ENCODE measurements at regions not wholly inside any gene's neighbourhood (a gene's known extent, or its start where the extent isn't known, plus 50 kb on each side); places are given as distances from the start of the nearest gene placed in this dataset.
"Not testable (repeated sequence)": the region's sequence is repeated elsewhere in the genome, so short reads cannot be mapped to it uniquely, and the experiment has no call there.

DNA sequence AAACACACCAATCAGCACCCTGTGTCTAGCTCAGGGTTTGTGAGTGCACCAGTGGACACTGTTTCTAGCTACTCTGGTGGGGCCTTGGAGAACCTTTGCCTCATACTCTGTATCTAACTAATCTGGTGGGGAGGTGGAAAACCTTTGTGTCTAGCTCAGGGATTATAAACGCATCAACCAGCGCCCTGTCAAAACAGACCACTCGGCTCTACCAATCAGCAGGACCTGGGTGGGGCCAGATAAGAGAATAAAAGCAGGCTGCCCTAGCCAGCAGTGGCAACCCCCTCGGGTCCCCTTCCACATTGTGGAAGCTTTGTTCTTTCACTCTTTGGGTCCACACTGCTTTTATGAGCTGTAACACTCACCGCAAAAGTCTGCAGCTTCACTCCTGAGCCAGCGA lies 121.8 kb downstream of the FSCB start:
- not testable (repeated sequence) for DNase-seq

DNA sequence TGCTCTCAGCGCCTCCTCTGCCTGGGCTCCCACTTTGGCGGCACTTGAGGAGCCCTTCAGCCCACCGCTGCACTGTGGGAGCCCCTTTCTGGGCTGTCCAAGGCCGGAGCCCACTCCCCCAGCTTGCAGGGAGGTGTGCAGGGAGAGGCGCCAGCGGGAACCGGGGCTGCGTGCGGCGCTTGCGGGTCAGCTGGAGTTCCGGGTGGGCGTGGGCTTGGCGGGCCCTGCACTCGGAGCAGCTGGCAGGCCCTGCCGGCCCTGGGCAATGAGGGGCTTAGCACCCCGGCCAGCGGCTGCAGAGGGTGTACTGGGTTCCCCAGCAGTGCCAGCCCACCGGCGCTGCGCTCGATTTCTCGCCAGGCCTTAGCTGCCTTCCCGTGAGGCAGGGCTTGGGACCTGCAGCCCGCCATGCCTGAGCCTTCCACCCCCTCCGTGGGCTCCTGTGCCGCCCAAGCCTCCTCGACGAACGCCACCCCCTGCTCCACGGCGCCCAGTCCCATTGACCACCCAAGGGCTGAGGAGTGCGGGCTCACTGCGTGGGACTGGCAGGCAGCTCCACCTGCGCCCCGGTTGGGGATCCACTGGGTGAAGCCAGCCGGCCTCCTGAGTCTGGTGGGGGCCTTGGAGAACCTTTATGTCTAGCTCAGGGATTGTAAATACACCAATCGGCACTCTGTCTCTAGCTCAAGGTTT lies 122.3 kb downstream of the FSCB start:
- not testable (repeated sequence) for DNase-seq

DNA sequence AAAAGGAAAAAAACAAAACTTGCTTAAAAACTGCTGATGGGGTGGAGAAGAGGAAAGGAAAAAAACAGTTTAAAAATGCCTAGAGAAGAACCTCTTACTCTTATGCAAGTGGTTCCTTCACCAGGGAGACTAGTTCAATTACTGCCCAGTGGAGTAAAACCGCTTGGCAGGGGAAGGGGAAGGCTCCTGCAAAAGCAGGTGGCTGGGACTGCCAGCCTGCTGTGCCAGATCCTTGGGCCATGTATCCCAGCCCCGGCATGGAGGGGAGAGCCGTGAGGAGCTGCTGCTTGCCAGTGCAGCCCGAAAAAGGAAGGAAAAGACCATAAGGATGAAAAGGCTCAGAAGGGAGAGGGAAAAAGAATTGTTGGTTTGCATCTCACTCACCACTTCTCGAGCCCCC lies 123.0 kb downstream of the FSCB start:
- DNase-seq: no peak

DNA sequence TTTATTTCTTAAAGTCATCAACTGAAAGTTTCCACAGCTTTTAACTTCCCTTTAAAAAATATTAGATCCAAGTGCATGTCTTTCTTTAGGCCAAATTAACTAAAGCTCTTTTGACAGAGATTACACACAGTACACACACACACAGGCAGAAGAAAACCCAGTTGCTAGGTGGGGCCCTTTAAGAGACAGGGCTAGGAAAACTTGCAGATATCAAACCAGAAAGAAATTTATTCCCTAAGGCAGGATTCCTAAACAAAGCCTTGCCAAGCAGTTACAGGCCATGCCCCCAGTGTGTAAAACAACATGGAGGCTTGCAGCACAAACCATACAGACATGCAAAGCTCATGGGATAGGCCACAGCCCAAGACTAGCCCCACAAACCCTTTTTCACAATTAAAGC lies 123.4 kb downstream of the FSCB start:
- no peak for DNase-seq

DNA sequence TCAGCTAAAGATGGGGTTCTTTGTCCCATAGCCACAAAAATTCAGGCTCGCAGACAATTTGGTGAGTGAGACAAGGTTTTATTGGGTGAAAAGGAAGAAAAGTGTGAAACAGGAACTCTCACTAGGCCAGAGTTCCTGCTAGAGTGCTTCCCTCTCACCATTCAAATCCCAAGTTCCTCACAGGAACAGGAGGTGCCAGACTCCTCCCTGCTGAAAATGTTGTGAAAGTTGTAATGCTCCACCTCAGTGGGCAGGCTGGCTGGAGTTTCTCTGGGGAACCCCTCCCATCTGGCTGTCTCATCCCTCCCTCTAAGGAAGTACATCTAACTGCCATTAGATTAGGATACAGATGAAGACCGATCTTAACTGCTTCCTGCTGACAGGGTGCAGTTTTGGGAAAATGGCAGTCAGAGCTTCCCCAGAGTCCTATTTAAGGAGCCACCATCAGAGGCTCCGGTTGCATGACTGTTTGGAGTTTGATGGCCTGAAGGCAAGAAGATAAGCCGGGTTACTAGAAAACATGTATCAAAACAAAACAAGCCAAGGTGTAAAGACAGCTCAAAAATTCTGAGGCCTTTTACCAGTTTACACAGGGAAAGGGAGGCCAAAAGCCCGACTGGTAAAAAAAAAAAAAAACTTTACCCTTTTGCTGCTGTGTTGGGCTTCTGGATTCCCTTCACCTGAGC lies 127.6 kb downstream of the FSCB start:
- DNase-seq: no peak

DNA sequence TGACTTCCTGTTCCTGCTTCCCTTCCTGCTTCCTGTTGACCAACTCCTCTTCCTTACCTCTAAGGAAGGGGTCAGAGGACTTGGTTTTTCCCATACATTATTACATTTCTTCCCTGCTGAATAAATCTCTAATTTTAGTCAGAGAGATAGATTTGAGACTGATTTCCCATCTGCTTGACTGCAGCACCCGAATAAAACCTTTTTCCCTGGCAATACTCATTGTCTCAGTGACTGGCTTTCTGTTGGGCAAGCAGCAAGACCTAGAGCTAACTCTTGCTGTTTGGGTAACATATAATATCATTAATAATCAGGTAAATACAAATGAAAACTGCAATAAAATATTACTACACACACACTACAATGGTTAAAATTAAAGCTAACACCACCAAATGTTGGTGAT lies 132.2 kb downstream of the FSCB start:
- no peak for DNase-seq

DNA sequence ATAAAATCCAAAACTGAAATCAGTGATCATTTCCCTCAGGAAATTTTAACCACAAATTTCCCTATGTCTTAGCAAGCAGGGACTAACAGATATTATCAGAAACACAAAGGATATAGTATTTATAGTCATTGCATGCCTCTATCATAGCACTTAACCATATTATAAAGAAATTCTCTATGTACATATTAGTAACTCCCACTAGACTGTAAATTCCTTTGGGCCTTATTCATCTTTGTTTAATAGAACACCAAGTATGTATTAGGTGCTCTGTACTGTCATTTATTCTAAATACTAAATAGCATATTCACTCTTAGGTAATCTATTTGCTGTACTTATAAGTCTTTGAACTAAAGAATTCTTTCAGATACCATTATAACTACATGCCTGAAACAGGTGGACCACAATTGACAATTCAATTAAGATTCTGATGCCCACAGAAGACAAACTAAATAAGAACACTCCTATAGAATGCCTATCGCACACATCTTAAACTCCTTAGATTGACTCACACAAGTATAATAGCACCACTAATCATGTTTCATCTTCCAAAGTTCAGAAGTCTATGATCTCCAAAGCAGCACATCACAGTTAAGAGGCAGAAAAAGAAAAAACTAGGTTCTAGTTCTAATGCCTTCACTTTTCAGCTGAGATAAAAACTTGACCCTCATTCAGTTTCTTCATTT lies 134.1 kb downstream of the FSCB start:
- DNase-seq: no peak

DNA sequence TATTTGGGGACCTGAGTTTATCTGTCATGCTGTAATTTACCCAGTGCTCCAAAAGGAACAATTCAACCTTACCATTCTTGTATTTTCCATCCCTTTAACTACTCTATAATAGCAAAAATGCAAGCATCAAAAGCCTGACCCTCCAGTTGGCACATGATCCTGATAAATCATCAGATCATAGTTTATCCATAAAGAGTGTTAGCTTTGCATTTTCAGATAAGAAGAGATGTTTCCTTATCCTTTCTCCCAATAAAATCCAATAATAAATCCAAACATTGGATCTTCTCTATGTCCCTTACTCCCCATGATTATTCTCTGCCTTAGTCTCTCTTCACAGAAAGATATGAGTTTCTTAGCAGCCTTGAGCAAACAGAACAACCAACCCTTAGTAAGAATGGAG lies 134.9 kb downstream of the FSCB start:
- DNase-seq: no peak

DNA sequence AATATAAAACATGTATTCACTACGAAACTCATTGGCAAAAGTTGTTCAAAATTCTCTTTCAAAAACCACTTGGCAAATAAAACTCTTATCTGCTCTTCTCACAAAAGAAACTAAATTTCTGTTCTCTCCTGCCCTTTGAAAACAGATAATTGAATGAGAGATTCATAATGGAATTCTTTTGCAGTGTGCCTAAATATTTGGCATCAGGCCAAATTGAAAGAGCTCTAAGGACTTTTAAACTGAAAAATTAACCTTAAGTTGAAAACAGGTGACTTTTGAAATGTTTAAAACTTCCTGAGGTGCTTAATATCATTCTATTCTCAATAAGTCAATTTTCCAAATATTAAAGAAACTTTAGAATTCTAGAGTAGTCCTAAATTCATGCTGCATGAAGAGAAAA lies 136.4 kb downstream of the FSCB start:
- no peak for DNase-seq

DNA sequence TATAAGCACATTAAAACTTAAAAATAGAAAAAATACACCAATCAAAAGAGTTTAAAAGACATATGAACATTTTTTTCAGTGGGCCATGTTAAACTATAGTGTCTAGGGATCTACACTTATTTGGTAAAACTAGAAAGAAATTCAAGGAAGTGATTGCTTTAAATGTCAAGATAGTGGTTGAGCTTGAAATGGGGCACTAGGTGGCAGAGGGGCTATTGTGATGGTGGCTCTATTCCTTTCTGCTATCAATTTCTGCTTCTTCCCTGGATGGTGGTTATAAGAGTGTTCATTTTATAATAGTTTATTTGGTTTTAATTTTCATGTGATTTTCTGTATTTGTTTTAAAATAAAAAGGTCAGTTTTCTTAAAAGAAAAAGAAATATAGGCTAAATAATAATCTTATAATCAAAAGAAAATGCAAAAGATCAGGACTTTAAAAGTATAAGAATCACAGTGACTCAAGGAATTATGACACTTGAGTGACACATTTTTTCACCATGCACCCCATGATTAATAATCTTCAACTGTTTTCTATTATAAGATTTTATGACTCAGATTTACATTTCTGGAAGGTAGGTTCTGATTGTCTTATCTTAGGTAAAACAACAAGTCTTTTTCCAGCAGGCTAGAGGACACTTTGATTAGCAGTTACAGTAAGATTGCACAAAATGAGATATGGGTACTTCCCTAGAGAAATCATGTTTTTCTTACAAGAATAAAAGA lies 137.5 kb downstream of the FSCB start:
- DNase-seq: no peak

DNA sequence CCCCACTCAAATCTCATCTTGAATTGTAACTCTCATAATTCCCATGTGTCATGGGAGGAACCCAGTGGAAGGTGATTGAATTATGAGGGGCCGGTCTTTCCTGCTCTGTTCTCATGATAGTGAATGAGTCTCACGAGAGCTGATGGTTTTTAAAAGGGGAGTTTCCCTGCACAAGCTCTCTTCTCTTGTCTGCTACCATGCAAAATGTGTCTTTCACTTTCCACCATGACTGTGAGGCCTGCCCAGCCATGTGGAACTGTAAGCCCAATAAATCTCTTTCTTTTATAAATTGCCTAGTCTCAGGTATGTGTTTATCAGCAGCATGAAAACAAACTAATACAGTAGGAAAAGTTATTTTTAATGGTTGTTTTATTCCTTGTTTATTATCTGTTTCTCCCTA lies 146.0 kb downstream of the FSCB start:
- DNase-seq: no peak

DNA sequence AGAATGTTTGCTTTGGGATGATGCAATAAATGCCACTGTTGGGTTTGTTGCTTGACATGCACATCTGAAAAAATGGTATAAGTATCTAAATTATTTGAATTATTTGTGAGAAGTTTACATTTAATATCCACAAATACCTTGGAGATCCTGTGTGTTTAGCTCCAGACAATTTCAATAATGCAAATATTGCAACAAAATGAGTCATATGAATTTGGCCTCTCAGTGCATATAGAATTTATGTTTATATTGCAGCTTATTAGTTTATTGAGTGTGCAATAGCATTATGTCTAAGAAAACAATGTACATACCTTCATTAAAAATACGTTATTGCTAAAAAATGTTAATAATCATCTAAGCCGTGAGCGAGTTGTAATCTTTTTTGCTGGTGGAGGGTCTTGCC lies 153.3 kb downstream of the FSCB start:
- DNase-seq: no peak

DNA sequence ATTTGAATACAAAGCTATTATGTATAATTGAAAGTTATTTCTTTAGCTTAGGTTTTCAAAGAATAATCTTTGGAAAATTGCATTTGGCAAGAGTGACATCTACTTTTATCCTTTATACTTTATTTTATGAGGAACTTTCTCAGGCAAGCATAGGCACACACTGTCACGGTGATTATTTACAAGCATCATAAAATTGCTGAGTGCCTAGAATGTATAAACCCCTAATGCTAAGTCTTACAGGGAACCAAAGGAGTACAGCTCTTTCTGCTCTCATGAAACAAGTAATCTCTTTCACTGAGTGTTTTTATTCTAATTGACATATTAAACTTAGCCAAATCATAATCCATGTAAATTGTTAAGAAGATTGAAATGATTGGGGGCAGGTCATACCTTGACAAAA lies 154.9 kb downstream of the FSCB start:
- no peak for DNase-seq

DNA sequence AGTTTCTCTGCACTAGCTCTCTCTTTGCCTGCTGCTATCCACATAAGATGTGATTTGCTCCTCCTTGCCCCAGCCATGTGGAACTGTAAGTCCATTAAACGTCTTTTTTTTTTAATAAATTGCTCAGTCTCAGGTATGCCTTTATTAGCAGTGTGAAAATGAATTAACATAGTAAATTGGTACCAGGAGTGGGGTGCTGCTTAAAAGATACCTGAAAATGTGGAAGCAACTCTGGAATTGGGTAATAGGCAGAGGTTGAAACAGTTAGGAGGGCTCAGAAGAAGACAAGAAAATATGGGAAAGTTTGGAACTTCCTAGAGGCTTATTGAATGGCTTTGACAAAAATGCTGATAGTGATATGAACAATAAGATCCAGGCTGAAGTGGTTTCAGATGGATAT lies 159.8 kb downstream of the FSCB start:
- no peak for DNase-seq

DNA sequence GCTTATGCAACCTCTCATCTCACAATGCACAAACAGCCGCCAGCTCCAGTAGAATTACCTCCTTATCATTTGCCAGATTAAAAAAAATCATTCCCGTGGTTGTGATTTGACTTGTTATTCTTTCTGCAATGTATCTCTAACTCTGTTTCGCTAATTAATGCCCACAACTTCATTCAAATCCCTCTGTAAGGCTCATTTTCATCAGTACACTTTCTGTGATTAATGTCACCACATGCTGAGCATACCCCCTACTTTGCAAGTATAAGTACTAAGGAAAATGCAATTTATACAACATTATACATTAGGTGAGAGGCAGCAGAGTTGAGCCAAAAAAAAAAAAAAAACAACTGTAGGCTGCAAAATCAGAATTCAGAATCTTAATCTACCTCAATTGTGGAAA lies 166.0 kb downstream of the FSCB start:
- DNase-seq: no peak

DNA sequence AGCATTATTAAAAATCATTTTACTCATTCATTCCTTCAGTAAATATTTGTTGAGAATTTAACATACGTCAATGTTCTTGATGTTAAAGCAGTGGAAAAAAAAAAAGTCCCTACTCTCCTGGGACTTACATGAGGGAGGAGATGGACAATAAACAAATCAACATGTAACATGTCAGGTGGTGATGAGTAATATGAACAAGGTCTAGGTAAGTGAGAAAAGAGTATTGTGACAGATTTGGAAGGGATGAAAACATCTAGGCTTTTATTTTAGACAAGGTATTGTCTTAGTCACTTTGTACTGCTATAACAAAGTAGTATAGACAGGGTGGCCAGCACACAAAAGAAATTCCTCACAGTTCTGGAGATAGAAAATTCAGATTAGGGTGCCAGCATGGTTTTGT lies 167.2 kb downstream of the FSCB start:
- no peak for DNase-seq

DNA sequence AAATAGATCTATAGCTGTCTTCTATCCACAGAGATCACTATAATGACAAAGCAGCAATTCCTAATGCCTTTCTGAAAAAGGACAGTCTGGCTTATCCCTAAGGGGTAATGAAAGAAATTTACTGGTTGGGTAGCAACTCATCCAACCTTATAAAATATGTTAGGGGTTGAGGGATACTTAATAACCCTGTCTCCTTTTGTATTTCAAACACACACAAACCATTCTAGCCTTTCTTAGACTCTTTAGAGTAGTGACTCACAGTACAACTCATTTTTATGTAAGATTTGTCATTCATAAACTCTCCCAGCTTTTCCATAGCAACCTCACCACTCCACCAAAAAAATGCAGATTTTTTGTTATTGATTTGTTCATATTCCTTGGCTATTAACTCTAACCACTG lies 167.9 kb downstream of the FSCB start:
- DNase-seq: no peak

DNA sequence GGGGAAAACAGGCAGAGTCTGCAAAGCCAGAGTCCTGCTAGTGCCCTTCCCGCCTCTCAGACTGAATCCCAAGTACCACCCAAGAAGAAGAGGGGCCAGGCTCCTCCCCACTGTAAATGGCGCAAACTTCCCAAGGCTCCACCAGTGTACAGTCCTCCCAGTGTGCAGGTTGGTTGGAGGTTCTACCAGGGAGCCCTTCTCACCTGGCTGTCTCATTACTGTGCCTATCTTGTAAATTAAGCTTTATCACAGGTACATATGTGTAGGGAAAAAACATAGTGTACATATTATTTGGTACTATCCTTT lies 189.7 kb downstream of the FSCB start:
- no peak for DNase-seq

DNA sequence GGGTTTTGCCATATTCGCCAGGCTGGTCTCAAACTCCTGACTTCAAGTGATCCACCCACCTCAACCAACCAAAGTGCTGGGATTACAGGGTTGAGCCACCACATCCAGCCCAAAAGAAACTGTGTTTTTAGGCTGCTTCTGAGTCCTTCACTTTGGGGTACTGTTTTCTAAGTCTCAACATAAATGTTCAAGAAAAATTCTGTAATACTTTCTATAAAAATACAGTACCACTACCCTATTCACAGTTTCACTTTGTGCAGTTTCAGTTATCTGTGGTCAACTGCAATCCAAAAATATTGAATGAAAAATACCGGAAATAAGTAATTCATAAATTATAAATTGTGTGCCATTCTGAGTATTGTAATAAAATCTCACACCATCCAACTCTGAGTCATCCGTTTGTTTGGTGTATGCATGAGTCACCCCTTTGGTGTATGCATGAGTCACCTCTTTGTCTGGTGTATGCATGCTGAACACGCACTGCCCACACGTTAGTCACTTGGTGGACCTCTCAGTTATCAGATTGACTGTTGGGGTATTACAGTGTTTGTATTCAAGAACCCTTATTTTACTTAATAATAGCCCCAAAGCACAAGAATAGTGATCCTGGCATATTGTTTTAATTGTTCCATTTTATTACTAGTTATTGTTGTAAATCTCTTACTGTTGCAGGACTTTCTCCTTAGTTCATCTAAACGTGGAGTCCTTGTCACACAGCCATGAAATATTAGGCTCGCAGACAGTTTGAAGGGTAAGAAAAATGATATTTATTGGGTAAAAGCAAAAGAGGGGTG lies 190.2 kb downstream of the FSCB start:
- DNase-seq: no peak

DNA sequence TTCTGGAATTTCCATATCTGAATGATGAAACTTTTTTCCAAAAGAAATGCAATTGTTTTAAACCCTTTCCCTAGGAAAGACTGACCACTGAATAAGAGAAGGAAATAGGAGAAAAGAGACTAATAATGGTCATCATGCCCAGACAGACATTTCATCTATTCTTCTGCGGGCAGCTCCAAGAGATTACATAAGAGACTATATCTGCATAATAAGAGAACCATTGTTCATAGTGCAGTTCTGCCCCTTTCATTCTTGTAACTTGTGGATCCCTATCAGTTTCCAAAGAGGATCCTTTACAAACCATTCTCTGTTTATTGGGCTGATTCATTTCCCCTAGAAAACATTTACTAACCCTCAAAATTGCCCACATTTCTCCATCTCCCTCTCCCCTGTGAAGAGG lies 197.8 kb downstream of the FSCB start:
- no peak for DNase-seq

DNA sequence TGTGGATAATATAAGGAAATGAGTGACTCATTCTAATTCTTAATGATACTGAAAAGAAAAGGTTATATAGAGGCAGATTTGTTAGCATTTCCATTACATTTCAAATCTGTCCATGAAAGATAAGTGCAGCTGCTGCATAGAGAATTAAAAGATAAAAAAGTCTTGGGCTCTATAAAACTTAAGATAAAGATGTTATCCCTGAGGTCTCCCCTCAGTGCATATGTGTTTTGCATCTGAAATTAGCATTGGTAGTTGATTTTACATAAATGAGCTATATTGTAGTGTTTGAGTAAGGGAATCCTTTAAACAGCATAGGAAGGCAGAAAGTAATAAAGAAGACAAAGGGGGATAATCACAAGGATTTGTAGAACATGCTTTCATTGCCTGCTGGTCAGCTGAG lies 206.2 kb downstream of the FSCB start:
- DNase-seq: no peak

DNA sequence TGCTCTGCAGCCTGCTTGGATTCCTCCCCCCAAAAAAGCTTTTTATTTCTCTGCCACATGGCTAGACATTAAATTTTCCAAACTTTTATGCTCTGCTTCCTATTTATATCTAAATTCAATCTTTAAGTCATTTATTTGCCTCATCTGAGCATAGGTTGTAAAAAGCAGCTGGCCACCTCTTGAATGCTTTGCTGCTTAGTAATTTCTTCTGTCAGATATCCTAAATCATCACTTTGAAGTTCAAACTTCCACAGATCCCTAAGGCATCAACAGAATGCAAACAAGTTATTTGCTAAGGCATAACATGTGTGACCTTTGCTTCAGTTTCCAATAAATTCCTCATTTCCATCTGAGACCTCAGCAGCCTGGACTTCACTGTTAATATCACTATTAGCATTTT lies 209.6 kb downstream of the FSCB start:
- DNase-seq: no peak

DNA sequence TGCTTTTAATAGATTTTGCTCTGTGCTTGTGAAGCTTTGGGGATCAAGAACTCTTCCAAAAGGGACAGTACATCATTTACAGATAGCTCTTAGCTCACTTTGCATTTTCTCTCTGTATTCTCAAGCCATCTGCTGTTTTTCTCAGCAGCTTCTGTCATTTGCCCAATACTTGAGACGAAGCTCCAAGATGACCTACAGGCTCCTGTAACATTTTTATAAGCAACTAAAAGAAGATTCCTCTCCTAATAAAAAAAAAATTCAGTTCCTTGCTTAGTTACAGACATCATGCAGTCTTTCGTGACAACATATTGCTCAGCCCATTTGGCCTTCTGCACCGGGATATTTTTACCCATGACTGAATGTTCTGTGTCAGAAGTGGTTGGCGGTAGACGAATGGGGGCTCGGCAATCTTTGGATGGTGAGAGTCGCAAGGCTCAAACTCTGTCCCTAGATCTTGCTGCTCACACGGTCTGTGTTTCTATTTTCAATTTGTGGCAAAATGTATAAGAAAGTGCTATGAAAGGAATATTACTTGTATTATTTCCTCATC lies 215.6 kb downstream of the FSCB start:
- DNase-seq: no peak
